ENCODE measurements at regions not wholly inside any gene's neighbourhood (a gene's known extent, or its start where the extent isn't known, plus 50 kb on each side); places are given as distances from the start of the nearest gene placed in this dataset.
"Not testable (repeated sequence)": the region's sequence is repeated elsewhere in the genome, so short reads cannot be mapped to it uniquely, and the experiment has no call there.

- DNase-seq (ENCODE audit: low read depth) = peak; percentile 7
Observed at GRCh38 chr14:48398675-48399282, 723.4 kb upstream of the MDGA2 start.

DNA sequence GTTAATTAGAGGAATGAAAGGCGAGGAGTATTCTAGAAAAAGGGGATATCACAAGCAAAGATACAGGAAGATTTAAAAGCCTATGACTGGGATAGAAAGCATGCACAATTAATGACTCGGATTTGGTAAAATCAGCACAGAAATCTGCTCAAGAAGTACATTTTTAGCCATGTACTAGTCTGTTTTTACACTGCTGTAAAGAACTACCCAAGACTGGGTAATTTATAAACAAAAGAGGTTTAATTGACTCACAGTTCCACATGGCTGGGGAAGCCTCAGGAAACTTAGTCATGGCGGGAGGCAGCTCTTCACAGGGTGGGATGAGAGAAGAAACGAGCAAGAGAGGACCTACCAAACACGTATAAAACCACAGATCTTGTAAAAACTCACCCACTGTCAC, 716.3 kb upstream of the MDGA2 start:
- DNase-seq (ENCODE audit: low read depth) = no peak

GRCh38 chr14:48390346-48390745, 714.9 kb upstream of the MDGA2 start:
- DNase-seq (ENCODE audit: low read depth) = no peak

DNA sequence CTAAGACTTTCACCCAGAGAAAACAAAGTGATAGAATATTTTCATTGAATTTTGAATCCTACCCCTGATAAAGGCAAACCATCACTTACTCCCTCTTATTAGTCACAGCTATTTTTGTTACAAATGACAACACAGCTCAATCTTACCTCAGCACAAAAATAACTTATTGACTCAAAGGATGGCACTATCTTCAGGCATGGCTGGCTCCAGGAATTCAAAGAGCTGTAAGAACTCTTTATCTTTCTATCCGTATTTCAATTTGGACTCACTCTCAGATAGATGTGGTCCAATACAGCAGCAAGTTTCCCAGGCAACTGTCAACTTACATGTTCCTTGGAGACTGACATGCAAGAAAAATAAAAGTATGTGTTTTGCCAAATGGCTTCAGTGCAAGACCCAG, 709.4 kb upstream of the MDGA2 start:
- DNase-seq (ENCODE audit: low read depth) = no peak

DNA sequence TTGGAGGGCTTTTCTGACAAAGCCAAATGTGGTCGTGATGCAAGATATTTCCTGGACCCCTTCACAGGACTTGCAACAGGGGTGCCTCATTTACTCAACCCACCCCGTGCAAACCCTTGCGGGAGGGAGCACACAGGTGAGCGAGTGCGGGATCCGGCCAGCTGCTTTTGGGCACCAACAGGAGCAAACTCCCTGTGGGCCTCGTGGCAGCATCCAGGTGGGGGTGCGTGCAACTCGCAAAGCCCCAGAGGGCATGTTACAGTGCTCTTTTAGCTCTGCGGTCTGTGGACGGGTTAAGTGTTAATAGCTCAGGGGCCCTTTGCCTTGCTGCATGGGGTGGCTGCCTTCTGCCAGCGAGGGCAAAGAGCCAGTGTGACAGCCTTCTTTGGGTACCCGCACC, 707.6 kb upstream of the MDGA2 start:
- DNase-seq (ENCODE audit: low read depth) = no peak

GRCh38 chr14:48378541-48378940, 703.1 kb upstream of the MDGA2 start:
- no peak for DNase-seq (ENCODE audit: low read depth)

- no peak for DNase-seq (ENCODE audit: low read depth)
Observed at GRCh38 chr14:48373981-48374380, 698.6 kb upstream of the MDGA2 start.

- DNase-seq (ENCODE audit: low read depth) = no peak
Observed at GRCh38 chr14:48350971-48351370, 675.6 kb upstream of the MDGA2 start.

DNA sequence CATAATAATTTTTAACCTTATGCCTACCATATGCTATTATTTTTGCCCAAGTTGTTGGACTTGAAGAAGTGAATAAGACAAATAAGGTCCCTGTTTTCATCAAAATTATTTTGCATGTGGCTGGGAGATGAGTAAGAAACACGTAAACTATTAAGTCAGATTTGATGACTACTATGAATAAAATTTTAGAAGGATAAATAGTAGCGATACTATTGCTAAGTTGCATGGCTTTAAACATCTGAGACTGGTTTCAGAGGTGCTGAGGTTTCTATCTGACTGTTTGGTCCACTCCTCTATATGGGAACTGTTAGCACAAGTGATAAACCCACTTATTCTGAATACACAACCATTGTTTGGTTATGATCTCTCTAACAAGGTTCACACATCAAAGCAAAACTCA, 674.3 kb upstream of the MDGA2 start:
- DNase-seq (ENCODE audit: low read depth) = no peak

DNA sequence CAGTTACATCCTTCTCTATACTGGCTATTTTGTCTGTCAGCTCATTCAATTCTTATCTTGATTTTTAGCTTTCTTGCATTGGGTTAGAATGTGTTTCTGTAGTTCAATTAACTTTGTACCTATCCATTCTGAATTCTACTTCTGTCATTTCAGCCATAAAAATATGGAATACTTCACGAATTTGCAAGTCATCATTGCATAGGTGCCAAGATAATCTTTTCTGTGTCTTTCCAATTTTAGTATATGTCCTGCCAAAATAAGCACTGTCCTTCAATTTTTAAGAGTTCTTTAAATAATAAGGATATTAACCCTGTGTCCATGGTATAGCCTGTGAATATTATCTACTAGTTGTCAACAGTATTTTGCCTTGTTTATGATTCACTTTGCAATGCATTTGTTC, 665.7 kb upstream of the MDGA2 start:
- no peak for DNase-seq (ENCODE audit: low read depth)

- no peak for DNase-seq (ENCODE audit: low read depth)
Observed at GRCh38 chr14:48333221-48333920, 658.0 kb upstream of the MDGA2 start.

DNA sequence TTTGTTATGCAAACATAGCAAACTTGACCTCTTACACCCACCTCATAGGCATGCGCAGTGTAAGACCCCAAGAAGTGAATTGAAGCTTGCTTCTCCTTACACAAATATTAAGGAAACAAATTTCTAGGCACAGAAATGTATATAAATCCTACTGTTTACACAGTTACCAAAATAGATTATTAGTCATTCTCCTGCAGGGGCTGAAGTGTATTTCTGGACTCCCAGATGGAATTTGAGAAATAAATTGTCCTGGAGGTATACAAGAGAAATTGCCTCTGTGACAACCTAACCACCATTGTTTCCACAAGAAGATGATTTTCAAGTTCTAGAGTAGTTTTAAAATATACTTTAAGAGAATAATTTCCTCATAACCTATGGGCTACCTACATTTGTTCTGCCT, 656.0 kb upstream of the MDGA2 start:
- no peak for DNase-seq (ENCODE audit: low read depth)

GRCh38 chr14:48325486-48325885, 650.1 kb upstream of the MDGA2 start:
- no peak for DNase-seq (ENCODE audit: low read depth)

GRCh38 chr14:48323665-48324064, 648.3 kb upstream of the MDGA2 start:
- no peak for DNase-seq (ENCODE audit: low read depth)

DNA sequence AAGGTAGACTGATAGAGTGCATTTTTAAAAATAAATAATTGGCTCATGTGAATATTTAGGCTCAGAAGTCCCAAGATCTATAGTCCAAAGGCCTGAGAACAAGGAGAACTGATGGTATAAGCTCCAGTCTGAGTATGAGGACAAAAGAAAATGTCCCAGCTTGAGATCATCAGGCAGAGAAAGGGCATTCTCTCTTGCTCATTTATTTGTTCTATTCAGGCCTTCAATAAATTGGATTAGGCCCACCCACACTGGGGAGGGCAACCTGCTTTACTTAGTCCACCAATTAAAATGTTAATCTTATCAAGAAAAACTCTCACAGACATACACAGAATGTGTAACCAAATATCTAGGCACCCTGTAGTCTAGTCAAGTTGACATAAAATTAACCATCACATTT, 644.4 kb upstream of the MDGA2 start:
- DNase-seq (ENCODE audit: low read depth) = no peak

GRCh38 chr14:48304729-48305128, 629.3 kb upstream of the MDGA2 start:
- DNase-seq (ENCODE audit: low read depth) = no peak

DNA sequence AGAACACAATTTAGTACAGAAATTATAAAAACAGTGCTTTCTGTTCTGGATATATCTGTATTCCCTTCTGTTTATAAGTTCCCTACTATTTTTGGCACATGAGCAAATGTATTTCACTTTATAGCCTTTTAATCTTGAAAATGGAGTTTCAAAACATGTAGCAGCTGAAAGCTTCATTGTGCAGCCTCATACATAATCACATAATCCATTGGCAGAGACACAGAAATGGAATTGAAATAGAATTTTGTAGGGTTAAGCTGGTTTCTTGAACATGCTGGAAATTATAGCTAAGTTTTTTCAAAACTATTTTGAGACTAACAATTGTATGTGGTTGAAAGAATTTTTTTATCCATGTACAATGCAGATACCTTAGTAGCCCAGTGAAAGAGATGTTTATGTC, 614.3 kb upstream of the MDGA2 start:
- DNase-seq (ENCODE audit: low read depth) = no peak

- not testable (repeated sequence) for DNase-seq (ENCODE audit: low read depth)
Observed at GRCh38 chr14:48285217-48285616, 609.8 kb upstream of the MDGA2 start.

- DNase-seq (ENCODE audit: low read depth) = no peak
Observed at GRCh38 chr14:48275301-48275700, 599.9 kb upstream of the MDGA2 start.

GRCh38 chr14:48274826-48275225, 599.4 kb upstream of the MDGA2 start:
- DNase-seq (ENCODE audit: low read depth) = no peak

- DNase-seq (ENCODE audit: low read depth) = not testable (repeated sequence)
Observed at GRCh38 chr14:48267926-48268325, 592.5 kb upstream of the MDGA2 start.

- DNase-seq (ENCODE audit: low read depth) = not testable (repeated sequence)
Observed at GRCh38 chr14:48266201-48266600, 590.8 kb upstream of the MDGA2 start.

DNA sequence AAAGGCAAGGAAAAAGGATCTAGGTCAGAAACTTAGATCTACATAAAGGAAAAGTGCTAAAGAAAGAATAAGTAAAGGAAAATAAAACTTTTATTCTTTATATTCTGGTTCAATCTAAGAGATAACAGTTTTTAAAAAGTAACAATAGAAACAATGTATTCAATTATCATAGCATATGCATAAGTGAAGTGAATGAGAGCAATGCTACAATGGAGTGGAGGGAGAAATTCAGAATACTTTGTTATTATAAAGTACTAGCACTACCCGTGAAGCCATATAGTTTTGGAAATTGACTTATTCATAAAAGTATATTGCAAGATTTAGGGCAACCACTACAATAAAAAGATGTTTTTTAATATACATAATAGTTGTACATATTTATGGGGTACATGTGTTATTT, 586.0 kb upstream of the MDGA2 start:
- DNase-seq (ENCODE audit: low read depth) = no peak

Data from stromal cell of bone marrow (primary cell).